Transverse colon (tissue), 4 donors: ENCODE measurements at regions not wholly inside any gene's neighbourhood (a gene's known extent, or its start where the extent isn't known, plus 50 kb on each side); places are given as distances from the start of the nearest gene placed in this dataset.

Source experiments
- CTCF ChIP-seq, 5 experiments: fragments of 200-600 bp in 3 of 5; fragments of 450-650 bp in 2 of 5; sonication (generic) in 3 of 5; IDR thresholded peaks; 1 replicate in 2 of 5; 2 replicates in 3 of 5; pipeline ENCODE4 v1.5.1; 2016 to 2017; ENCODE audit warnings: antibody characterized with exemption in 5 of 5, inconsistent platforms in 3 of 5, mild to moderate bottlenecking in 2 of 5, moderate library complexity in 1 of 5
- POLR2AphosphoS5 ChIP-seq, 3 donors: sonication (generic); formaldehyde crosslinking; IDR thresholded peaks; one replicate each; pipeline ENCODE4 v1.6.1; 2016; ENCODE audit warnings: antibody characterized with exemption in 3 of 3

GRCh38 chr2:6164986-6165747 lies 473.0 kb downstream of the SOX11 start:
- no peak for TF ChIP-seq CTCF (IDR thresholded peaks at IDR 0.05)
- no peak for TF ChIP-seq POLR2AphosphoS5 (IDR thresholded peaks at IDR 0.05)
